ENCODE measurements at regions not wholly inside any gene's neighbourhood (a gene's known extent, or its start where the extent isn't known, plus 50 kb on each side); places are given as distances from the start of the nearest gene placed in this dataset.

DNA sequence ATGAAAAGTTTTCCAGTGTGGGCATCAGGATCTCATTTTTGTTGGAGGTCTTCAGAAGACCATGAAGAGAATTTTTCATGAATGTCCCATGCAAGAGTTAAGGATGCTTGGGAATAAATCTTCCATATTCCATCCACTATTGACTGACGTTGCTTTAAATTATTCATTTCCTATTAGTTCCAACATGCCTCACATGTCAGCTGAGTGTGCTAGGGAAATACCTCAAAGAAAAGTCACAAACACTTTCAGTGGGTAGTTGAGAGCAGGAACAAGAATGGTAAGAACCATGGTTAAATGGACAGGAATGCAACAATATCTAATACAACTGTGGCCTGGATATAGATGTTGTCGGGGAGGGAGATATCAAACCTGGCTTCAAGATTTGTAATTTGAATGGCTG is 610.1 kb downstream of the TECRL start:
- Histone ChIP-seq H2BK12ac (ENCODE audit: insufficient read length, low read depth, low read length) (no peak overlapping the region), H3K4ac (ENCODE audit: low read depth, low read length) (no peak overlapping the region), H2AFZ (ENCODE audit: low read length) (no peak overlapping the region), H3K79me2 (ENCODE audit: insufficient read depth, low read length) (no peaks in the 10 kb centered on the region), H3K56ac (ENCODE audit: insufficient read length, low read depth, low read length) (no peak overlapping the region), H4K91ac (ENCODE audit: insufficient read length, low read depth, low read length) (no peak overlapping the region), H3K4me2 (ENCODE audit: insufficient read depth, insufficient read length, low read length) (no peak overlapping the region), H3K9ac (ENCODE audit: extremely low read depth, insufficient read length, low read length) (no peak overlapping the region), H3K23ac (ENCODE audit: insufficient read length, low read depth, low read length) (no peak overlapping the region), H4K8ac (replicated peaks; ENCODE audit: insufficient read length, low read depth, low read length) (no peak overlapping the region), H3K14ac (ENCODE audit: insufficient read depth, low read length) (no peak overlapping the region), H4K20me1 (ENCODE audit: control insufficient read depth, insufficient read depth, insufficient read length) (no peaks in the 10 kb centered on the region), H2BK5ac (ENCODE audit: insufficient read length, low read length) (no peak overlapping the region), H2BK15ac (ENCODE audit: low read depth, low read length) (no peak overlapping the region), H2AK5ac (ENCODE audit: insufficient read length, low read length) (no peak overlapping the region), H3K23me2 (ENCODE audit: insufficient read length, low read depth, low read length, poor library complexity, severe bottlenecking) (no peaks in the 10 kb centered on the region), H2BK120ac (ENCODE audit: low read depth, low read length, poor library complexity, severe bottlenecking) (no peak overlapping the region), H3K18ac (ENCODE audit: insufficient read length, low read depth, low read length) (no peak overlapping the region), H3K27me3 (ENCODE audit: insufficient read depth, low read length) (no peaks in the 10 kb centered on the region), H3K9me3 (ENCODE audit: control insufficient read depth, low read depth, low read length) (no peaks in the 10 kb centered on the region), H4K5ac (ENCODE audit: insufficient read length, low read depth, low read length) (no peak overlapping the region), H3K27ac (ENCODE audit: insufficient read length, low read depth, low read length) (no peak overlapping the region), H2BK20ac (ENCODE audit: low read depth, low read length, poor library complexity, severe bottlenecking) (no peak overlapping the region), H3T11ph (ENCODE audit: low read length) (no peak overlapping the region), H3K79me1 (ENCODE audit: insufficient read depth, low read depth, low read length, poor library complexity, severe bottlenecking) (no peaks in the 10 kb centered on the region), H3K4me1 (ENCODE audit: insufficient read depth, low read length) (no peaks in the 10 kb centered on the region)
- no peak for DNase-seq
- Mint-ChIP-seq H3K4me1 (no peaks in the 10 kb centered on the region), H3K4me3 (no peak overlapping the region), H3K27me3 (ENCODE audit: low read depth) (no peaks in the 10 kb centered on the region), H3K36me3 (ENCODE audit: insufficient read depth in 1 of 3, low read depth in 3 of 3) (no peaks in the 10 kb centered on the region), H3K27ac (no peak overlapping the region), H3K9me3 (no peaks in the 10 kb centered on the region)
- WGBS (ENCODE audit: extremely low coverage, insufficient read length, low lambda C conversion rate), result no CpG with 5 or more reads among the region's 2 CpGs
- TF ChIP-seq CTCF (conservative IDR thresholded peaks at IDR 0.05), result no peak

All from H9 (cell line).